Femur (tissue), 1 donor: ENCODE measurements at regions not wholly inside any gene's neighbourhood (a gene's known extent, or its start where the extent isn't known, plus 50 kb on each side); places are given as distances from the start of the nearest gene placed in this dataset.
A peak's percentile ranks its signal among the peaks of the same experiment; 100 is the strongest.
"Not testable (repeated sequence)": the region's sequence is repeated elsewhere in the genome, so short reads cannot be mapped to it uniquely, and the experiment has no call there.

Experiments used
- DNase-seq: peaks from one replicate; pipeline ENCODE4 v3.0.0-alpha.2; 2017

DNA sequence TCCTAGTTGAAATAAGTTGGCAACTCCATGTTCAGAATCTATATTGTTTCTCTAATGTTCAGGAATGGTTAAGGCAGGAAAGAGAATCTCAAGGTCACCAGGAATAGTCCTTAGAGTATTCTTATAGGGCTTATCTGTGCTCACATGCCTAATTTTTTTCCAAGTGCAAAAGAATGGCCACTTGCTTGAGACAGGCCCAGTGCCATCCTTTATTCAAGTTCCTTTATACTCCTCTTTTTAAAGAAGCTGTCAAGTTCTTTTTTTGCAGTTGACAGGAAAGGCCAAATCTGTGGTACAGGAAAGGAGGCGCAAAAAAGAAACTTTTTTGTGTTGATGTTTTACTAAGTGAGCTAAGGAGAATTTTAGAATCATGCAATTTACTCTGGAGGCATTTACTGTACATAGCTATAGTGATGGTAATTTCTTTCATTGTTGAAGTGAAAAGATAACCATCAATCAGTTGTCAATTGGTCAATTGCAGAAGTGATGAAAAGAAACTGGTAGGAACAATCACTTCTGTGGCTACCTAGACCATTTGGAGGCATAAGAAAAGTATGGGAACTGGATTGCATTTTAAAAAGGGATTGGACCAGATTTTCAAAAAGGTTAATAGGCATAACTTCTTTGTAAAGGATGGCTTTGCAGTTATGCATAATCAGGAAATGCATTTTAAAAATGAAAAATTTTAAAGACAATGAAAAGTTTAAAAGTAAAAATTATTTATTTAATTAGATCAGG lies 102.5 kb upstream of the SOX2 start:
- no peak for DNase-seq

DNA sequence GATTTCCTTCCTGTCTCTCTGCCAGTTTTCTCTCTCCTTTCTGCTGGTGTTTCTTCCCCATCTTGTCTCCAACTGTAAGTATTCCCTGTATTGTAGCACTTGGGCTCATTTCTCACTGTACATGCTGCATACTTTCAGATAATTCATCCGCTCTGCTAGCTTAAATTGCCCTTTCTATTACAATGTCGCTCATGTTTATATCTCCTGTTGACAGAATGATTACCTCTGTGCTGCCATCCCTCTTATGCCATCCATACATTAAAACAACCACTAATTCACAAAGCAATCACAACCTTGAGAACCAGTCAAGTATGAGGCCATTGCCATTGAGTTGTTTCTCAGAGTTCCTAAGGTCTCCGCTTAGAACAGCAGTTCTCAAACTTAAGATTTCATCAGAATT lies 107.5 kb upstream of the SOX2 start:
- no peak for DNase-seq

DNA sequence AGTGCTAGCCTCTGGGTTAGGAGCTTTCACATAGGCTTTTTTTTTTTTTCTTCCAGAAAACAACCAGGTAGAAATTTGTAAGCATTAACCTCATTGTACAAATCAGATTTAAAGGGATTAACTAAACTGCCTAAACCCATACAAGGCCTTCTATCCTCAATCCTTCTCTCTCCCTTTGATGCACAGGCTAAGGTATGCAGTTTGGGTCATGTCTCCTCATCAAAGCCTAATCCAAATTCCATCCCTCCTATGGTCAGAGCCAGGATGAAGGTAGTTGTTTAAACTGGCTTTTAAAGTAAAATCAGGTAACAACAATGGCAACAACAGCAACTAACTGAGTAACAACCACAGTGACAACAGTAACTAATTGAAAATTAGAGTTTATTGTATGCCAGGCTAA lies 115.6 kb upstream of the SOX2 start:
- DNase-seq, result no peak

DNA sequence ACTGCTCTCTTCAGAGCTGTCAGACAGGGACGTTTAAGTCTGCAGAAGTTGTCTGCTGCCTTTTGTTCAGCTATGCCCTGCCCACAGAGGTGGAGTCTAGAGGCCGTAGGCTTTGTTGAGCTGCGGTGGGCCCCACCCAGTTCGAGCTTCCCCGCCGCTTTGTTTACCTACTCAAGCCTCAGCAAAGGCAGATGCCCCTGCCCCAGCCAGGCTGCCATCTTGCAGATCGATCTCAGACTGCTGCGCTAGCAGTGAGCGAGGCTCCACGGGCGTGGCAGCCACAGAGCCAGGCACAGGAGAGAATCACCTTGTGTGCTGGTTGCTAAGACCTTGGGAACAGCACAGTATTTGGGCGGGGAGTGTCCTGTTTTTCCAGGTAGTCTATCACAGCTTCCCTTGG lies 120.8 kb upstream of the SOX2 start:
- DNase-seq, result not testable (repeated sequence)

- DNase-seq, result no peak
Observed at GRCh38 chr3:181582619-181583018, 129.1 kb upstream of the SOX2 start.

- DNase-seq, result no peak
Observed at GRCh38 chr3:181581656-181582055, 130.1 kb upstream of the SOX2 start.

DNA sequence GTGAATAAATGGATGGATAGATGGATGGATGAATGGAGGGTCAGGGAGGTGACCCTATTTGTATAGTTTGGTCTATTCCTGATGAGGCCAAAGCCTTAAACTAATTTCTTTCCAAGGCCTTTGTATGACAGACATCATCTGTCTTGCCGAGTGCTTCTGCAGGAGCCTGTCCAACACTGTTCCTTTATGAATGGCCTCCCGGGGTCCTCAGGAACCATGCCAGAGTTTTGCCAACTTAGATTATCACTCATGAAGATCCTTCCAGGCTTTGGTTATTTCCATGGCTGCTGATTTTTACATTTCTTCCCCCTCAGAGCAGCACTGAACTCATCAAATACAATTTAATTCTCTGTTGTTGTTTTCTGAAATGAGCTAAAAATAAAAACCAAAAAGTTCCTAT lies 133.0 kb upstream of the SOX2 start:
- no peak for DNase-seq

DNA sequence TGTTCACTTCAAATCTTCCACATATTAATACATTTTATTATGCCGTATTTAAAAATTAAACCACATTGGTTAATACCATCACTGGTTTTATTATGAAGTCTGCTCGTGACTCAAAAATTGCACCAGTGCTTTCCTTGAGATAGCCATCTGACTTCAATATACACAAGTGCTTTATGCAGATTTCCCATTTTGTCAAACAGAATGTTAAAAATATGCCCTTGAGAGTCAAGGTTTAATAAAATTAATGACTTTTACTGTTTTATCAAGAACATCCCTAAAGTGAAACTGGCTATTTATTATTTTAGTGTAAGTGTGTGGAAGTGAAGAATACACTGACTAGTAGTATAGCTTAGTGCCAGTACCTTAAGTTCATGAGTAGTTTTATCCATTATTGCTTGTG lies 139.3 kb upstream of the SOX2 start:
- DNase-seq, result no peak

DNA sequence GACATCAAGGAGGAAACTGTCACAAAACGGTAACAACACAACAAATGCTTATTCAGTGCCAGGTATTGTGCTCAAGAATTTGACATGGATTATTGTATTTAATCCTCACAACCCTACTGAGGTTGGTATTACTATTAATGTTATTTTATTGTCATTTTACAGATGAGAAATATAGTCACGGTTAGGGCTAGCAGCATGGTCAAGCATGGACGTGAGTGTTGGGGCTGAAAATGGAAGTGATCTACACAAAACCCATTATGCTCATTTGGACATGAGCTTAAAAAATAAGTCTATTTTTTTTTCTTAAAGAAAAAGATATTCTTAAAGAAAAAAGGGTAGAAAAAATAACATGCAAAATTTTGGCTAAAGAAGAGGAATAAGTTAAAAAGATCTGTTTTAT lies 141.3 kb upstream of the SOX2 start:
- no peak for DNase-seq

- no peak for DNase-seq
Observed at GRCh38 chr3:181569356-181569940, 142.3 kb upstream of the SOX2 start.

DNA sequence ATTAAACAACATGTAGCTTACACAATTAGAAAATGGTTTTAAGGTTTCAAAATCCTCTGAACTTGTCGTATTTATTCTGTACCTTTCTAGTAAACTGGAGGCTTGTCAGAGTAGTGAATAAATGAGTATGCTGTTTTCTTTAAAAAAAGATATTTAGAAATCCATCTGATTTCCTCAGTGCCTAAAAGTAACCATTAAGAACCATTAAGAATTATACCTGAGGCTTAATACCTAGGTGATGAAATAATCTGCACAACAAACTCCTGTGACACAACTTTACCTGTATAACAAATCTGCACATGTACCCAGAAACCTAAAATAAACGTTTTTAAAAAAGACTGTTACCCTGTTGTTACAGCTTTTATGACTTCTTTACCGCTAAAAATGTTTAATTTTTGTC lies 143.0 kb upstream of the SOX2 start:
- DNase-seq, result no peak

DNA sequence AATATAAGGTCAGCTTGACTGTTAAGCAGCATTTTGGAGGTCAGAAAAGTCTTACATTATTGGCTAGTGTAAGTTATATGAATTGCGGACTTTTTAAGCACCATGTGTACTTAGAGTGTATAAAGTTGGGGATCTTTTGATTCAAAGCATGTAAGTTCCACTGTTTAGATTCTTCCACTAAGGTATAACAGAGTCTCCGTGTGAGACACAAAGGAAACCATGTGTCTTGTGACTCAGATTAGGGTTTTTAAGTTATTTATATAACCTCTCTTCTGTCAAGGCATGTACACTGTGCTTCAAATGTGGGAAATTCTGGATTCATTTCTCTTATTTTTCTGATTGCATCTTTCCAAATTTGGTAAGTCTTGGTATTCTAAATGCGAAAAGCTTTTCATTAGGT lies 143.5 kb upstream of the SOX2 start:
- DNase-seq, result no peak

DNA sequence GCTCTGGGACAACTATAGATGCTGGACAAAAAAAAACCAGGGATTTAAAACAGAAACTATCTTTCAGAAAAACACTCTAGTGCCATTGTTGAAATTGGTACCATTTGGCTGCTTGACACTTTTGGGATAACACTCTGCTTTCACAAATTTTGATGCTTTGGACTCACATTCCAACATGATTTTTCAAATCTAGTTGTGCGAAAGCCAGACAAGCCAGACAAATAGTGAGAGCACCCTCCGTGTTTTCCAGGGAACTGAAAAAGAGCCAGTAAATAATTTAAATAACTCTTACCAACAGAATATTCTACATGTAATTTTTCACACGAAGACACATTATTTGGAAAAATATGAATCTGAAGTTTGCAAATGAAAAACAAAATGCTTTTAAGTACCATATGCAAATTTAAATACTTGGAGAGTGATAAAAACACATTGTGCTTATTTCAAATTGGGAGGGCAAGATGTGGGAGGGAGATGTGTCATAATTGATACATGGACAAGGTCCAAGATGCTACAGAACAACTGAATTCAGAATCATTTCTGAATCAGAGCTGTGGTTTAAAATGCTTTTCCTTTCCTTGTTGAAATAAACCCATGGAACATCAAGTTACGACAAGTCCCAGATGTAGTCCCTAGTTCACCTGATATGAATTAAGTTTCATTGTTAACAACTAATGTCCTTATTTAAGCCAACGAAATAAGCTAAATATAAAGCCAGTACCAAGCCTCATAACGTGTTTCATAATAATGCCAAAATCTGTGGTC lies 144.2 kb upstream of the SOX2 start:
- DNase-seq, result no peak

DNA sequence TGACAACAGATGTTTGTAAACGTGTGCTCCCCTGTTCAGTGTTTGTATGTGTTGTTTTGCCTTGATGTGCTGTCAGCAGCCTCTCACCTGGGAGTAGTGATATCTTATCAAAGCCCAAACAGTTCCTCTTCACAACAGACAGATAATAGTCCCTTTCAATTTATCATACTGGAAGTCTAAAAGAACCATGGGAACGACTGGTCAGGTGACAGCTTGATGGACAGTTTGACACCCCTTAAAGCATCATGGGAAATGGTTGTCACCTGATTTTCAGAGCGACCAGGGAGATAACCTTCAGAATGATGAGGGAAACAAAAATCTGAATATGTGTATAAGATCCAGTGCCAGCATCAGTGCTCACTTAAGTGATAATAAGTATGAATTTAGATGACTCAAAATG lies 146.3 kb upstream of the SOX2 start:
- no peak for DNase-seq

- no peak for DNase-seq
Observed at GRCh38 chr3:181564222-181564621, 147.5 kb upstream of the SOX2 start.

DNA sequence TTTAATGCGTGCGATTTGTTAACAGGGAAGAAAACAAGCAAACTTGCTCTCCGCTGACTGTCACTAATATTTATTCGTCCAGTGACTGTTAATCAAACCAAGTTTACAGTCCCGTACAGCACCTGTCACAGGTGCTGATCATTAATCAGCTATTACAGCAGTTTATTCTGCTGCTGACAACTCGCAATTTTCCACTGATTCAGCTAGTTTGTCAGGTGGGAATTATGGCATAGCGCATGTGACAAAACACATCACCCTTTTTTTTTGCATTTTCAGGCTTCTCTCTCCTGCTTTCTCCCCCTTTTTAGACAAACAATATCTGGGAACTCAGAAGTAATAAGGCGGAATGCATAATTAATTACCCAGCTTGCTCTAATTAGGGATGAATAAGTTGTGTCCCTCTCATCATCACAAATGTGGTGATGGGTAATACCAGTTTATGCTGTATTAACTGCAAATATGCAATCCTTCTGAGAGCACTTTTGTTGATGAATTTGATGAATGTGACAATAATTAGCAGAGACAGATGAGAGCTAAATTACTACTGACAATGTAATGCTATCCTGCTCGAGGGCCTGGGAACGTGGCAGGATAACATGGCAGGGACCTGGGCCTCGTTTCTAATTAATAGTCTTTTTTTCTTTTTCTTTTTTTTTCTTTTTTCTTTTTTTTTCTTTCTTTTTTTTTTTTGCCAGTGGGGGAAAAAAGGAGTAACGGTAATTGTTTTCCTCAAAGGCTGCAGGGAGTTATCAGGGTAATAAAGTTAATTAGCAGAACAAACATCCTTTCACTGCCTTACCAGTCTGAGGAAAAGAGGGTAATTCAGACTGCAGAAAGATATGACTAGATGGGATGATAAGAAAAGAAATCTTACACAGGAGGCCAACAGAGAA lies 150.3 kb upstream of the SOX2 start:
- no peak for DNase-seq

- DNase-seq, result no peak
Observed at GRCh38 chr3:181558870-181559269, 152.9 kb upstream of the SOX2 start.

DNA sequence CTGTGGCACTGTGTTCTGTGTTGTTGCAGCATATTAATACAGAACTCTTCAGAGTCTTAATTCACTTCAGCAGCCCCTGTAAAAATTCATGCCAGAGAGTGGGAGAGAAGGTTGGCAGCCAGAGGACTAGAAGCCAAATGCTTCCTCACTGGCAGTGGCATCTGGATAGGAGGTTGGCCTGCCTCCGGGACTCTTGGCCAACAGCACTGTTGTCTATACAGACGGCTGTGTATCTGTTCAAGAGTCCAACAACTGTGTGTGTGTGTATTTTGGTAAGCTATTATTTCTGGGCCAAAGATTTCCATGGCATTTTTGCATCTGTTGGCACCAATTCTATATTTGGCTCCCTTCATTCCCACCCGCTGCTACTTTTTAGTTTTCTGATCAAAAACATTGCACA lies 156.0 kb upstream of the SOX2 start:
- DNase-seq, result peak; percentile 26

GRCh38 chr3:181554233-181554765 lies 157.4 kb upstream of the SOX2 start:
- no peak for DNase-seq

DNA sequence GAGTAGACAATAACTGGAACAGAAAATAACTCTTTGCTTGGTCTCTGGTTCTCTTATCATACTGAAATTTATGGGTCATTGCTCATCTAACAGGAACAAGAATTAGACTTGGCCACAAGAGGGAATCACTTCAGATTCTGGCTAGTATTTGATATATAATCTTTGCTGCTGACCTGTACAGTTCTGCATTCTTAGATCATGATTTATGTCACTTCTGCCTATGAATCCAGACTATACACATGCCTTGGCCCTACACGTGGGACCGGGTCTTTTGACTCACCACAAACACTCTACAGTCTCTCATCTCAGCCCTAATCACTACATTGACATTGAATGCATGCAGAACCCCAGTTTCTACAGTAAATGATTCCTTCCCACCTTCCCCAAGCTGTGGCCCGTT lies 162.5 kb upstream of the SOX2 start:
- no peak for DNase-seq

DNA sequence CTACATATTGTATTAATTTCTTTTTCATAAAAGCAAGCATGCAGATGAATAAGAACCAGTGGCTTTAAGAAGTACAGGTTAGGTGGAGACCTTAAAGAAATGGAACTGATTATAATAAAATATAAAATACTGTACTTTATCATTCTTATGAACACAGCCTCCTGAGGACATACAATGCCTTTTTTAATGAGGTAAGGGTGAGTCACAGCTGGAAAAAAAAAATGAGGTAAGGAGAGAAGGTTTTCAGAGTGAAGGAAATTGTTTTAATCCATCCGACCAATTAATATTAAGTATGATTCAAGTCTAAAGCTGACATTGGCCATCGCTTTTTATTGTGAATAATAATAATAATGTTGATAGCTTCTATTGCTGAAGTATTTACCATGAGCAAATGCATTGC lies 170.3 kb upstream of the SOX2 start:
- DNase-seq, result no peak

GRCh38 chr3:181534781-181535221 lies 176.9 kb upstream of the SOX2 start:
- no peak for DNase-seq

DNA sequence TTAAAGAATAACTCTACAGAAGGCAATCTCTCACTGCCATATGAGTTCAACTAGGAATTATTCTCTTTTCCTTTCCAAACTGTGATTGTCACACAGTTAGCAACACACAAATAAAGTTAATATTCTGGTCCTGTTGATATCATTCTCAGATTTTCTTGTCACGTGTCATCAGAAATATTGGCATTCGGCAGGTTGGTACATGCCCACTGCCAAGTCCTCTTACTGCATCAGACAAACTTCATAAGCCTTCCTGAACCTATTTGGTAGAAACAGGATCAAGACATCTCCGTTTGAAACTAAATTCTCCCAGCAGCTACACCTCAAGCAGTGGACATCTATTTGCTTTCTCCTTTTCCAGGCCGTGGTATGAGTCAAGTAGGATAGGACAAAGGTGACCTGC lies 177.9 kb upstream of the SOX2 start:
- DNase-seq, result no peak
